NCI-H524 treated with DMSO at 0.1 percent for 48 hours (cell line): ENCODE measurements at regions not wholly inside any gene's neighbourhood (a gene's known extent, or its start where the extent isn't known, plus 50 kb on each side); places are given as distances from the start of the nearest gene placed in this dataset.

Experiments
- DNase-seq: peaks from one replicate; lab custom pipeline; 2025; lab: John Stamatoyannopoulos, UW

- DNase-seq = no peak
Measured at GRCh38 chr22:22093743-22094142, 111.2 kb upstream of the TOP3B start.

- DNase-seq = no peak
Measured at GRCh38 chr22:22092974-22093373, 110.4 kb upstream of the TOP3B start.

GRCh38 chr22:22092101-22092500, 109.5 kb upstream of the TOP3B start:
- no peak for DNase-seq

GRCh38 chr22:22091400-22091878, 108.9 kb upstream of the TOP3B start:
- DNase-seq = no peak

GRCh38 chr22:22090650-22091399, 108.2 kb upstream of the TOP3B start:
- no peak for DNase-seq

- DNase-seq = no peak
Measured at GRCh38 chr22:22089459-22090308, 107.1 kb upstream of the TOP3B start.

GRCh38 chr22:22088658-22089458, 106.3 kb upstream of the TOP3B start:
- no peak for DNase-seq

- DNase-seq = no peak
Measured at GRCh38 chr22:22087854-22088657, 105.5 kb upstream of the TOP3B start.

- DNase-seq = no peak
Measured at GRCh38 chr22:22086501-22087158, 104.0 kb upstream of the TOP3B start.

- DNase-seq = no peak
Measured at GRCh38 chr22:22085702-22086500, 103.3 kb upstream of the TOP3B start.

- DNase-seq = no peak
Measured at GRCh38 chr22:22084089-22084711, 101.6 kb upstream of the TOP3B start.

GRCh38 chr22:22082960-22083359, 100.4 kb upstream of the TOP3B start:
- no peak for DNase-seq

GRCh38 chr22:22082229-22082835, 99.7 kb upstream of the TOP3B start:
- no peak for DNase-seq

GRCh38 chr22:22080270-22080669, 97.7 kb upstream of the TOP3B start:
- peak; percentile 70 for DNase-seq

GRCh38 chr22:22079404-22080148, 97.0 kb upstream of the TOP3B start:
- no peak for DNase-seq

- DNase-seq = no peak
Measured at GRCh38 chr22:22078329-22078728, 95.7 kb upstream of the TOP3B start.

GRCh38 chr22:22076932-22077703, 94.5 kb upstream of the TOP3B start:
- peak; percentile 16 for DNase-seq

GRCh38 chr22:22076361-22076760, 93.8 kb upstream of the TOP3B start:
- no peak for DNase-seq
